ENCODE measurements at regions not wholly inside any gene's neighbourhood (a gene's known extent, or its start where the extent isn't known, plus 50 kb on each side); places are given as distances from the start of the nearest gene placed in this dataset.

GRCh38 chr4:171473155-171473554 is 340.0 kb upstream of the GALNTL6 start:
- DNase-seq, result no peak
- no peaks in the 10 kb centered on the region for H3K4me1 ChIP-seq
- H3K27me3 ChIP-seq, result no peaks in the 10 kb centered on the region
- intact Hi-C loops (cut with DNase I; ENCODE audit: low total_unique reads), result no loop called here
- no peak overlapping the region for H3K27ac ChIP-seq
- WGBS, 2 donors, result 27 to 33% methylated on average over 2 of the region's 2 CpGs
- H3K9me3 ChIP-seq, result no peaks in the 10 kb centered on the region
- H3K36me3 ChIP-seq (ENCODE audit: low read depth, missing control alignments), result no peaks in the 10 kb centered on the region
- no peak for TF ChIP-seq POLR2A (IDR thresholded peaks at IDR 0.05)
- TF ChIP-seq, protein P1, sequence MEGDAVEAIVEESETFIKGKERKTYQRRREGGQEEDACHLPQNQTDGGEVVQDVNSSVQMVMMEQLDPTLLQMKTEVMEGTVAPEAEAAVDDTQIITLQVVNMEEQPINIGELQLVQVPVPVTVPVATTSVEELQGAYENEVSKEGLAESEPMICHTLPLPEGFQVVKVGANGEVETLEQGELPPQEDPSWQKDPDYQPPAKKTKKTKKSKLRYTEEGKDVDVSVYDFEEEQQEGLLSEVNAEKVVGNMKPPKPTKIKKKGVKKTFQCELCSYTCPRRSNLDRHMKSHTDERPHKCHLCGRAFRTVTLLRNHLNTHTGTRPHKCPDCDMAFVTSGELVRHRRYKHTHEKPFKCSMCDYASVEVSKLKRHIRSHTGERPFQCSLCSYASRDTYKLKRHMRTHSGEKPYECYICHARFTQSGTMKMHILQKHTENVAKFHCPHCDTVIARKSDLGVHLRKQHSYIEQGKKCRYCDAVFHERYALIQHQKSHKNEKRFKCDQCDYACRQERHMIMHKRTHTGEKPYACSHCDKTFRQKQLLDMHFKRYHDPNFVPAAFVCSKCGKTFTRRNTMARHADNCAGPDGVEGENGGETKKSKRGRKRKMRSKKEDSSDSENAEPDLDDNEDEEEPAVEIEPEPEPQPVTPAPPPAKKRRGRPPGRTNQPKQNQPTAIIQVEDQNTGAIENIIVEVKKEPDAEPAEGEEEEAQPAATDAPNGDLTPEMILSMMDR (IDR thresholded peaks at IDR 0.05), result no peak
- H3K4me3 ChIP-seq, result no peak overlapping the region

DNA sequence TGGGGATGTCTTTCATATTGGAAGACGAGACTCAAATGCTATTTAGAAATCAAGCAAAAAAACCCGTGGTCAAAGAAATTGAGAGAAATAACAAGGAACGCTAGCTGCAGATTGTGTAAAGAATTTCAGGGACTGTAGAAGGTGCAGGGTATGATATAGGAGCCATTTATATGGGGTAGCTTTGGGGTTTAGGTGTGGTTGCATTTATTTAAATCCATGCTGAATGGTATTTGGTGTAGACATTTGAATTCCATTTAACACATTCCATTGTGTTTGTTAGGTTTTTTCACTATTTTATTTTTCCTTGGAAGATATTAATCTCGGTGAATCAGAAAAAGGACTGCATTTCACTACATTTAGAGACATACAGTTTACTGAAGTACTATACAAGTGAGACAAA is 341.0 kb upstream of the GALNTL6 start:
- Histone ChIP-seq H3K4me3 (no peak overlapping the region), H3K36me3 (ENCODE audit: low read depth, missing control alignments) (no peaks in the 10 kb centered on the region), H3K27me3 (no peaks in the 10 kb centered on the region), H3K27ac (no peak overlapping the region), H3K4me1 (no peaks in the 10 kb centered on the region), H3K9me3 (no peaks in the 10 kb centered on the region)
- TF ChIP-seq, protein P1 (IDR thresholded peaks at IDR 0.05), result no peak
- no peak for TF ChIP-seq POLR2A (IDR thresholded peaks at IDR 0.05)
- intact Hi-C loops (cut with DNase I; ENCODE audit: low total_unique reads), result no loop called here
- 79 to 92% methylated on average over 4 of the region's 4 CpGs for WGBS, 2 donors
- DNase-seq, result no peak

DNA sequence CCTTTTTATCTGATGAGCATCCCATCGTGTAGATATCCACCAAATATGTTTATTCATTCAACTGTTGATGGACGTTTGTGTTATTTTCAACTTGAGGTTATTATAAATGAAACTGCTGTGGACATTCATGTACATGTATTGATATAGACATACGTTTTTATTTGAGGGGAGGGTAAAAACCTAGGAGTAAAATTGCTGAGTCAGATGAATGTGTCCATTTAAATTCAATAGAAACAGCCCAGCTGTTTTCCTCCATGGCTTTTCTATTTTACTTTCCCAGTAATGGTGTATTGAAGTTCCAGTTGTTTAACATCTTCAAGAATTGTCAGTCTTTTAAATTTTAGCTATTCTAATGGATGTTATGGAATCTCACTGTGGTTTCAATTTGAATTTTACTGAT is 348.7 kb upstream of the GALNTL6 start:
- no peaks in the 10 kb centered on the region for H3K27me3 ChIP-seq
- H3K36me3 ChIP-seq (ENCODE audit: low read depth, missing control alignments), result no peaks in the 10 kb centered on the region
- TF ChIP-seq, protein P1 (IDR thresholded peaks at IDR 0.05), result no peak
- TF ChIP-seq POLR2A (IDR thresholded peaks at IDR 0.05), result no peak
- WGBS, 2 donors, result 54 to 59% methylated on average over 3 of the region's 3 CpGs
- no peaks in the 10 kb centered on the region for H3K9me3 ChIP-seq
- no peaks in the 10 kb centered on the region for H3K4me1 ChIP-seq
- H3K27ac ChIP-seq, result no peak overlapping the region
- intact Hi-C loops (cut with DNase I; ENCODE audit: low total_unique reads), result no loop called here
- H3K4me3 ChIP-seq, result no peak overlapping the region
- DNase-seq, result no peak

DNA sequence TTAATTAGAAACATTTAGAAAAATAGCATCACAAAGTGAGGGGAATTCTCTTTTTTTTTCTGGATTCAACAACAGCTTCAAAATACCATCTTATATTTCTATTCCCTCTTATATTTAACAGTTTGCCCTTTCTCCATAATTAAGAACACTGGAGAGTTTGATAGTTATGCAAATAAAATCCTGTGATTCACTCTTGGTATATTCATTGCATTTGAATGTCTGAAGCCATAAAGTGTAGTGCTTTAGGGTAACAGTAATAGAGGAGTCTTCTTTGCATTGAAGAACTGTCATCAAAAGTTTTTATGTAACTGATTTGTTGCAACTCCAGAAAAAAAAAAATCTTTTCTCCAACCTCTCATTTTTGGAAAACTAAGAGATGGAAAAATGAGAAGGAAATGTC is 352.0 kb upstream of the GALNTL6 start:
- DNase-seq, result no peak

GRCh38 chr4:171448919-171449481 is 364.2 kb upstream of the GALNTL6 start:
- 75 to 78% methylated on average over 2 of the region's 2 CpGs for WGBS, 2 donors
- Histone ChIP-seq H3K4me1 (no peaks in the 10 kb centered on the region), H3K27me3 (no peaks in the 10 kb centered on the region), H3K36me3 (ENCODE audit: low read depth, missing control alignments) (no peaks in the 10 kb centered on the region), H3K27ac (no peak overlapping the region), H3K4me3 (no peak overlapping the region), H3K9me3 (no peaks in the 10 kb centered on the region)
- TF ChIP-seq POLR2A (IDR thresholded peaks at IDR 0.05), result no peak
- TF ChIP-seq, protein P1 (IDR thresholded peaks at IDR 0.05), result no peak
- intact Hi-C loops (cut with DNase I; ENCODE audit: low total_unique reads), result no loop called here
- no peak for DNase-seq

More for the DNA sequence above, 352.0 kb upstream of the GALNTL6 start:
- no peak overlapping the region for H3K4me3 ChIP-seq
- H3K27me3 ChIP-seq, result no peaks in the 10 kb centered on the region
- H3K27ac ChIP-seq, result no peak overlapping the region
- no peaks in the 10 kb centered on the region for H3K9me3 ChIP-seq
- no peaks in the 10 kb centered on the region for H3K36me3 ChIP-seq (ENCODE audit: low read depth, missing control alignments)
- no peaks in the 10 kb centered on the region for H3K4me1 ChIP-seq
- intact Hi-C loops (cut with DNase I; ENCODE audit: low total_unique reads), result no loop called here
- TF ChIP-seq, protein P1 (IDR thresholded peaks at IDR 0.05), result no peak
- TF ChIP-seq POLR2A (IDR thresholded peaks at IDR 0.05), result no peak

Data from testis (tissue), 2 donors.